C4-2B (cell line): ENCODE measurements at regions not wholly inside any gene's neighbourhood (a gene's known extent, or its start where the extent isn't known, plus 50 kb on each side); places are given as distances from the start of the nearest gene placed in this dataset.

ENCODE experiments used
- CTCF ChIP-seq: fragments of 450-650 bp; conservative IDR thresholded peaks from 2 replicates; pipeline ENCODE4 v1.5.1; 2017; ENCODE audit warnings: mild to moderate bottlenecking
- ZFX ChIP-seq: fragments of 450-650 bp; IDR thresholded peaks from 2 replicates; pipeline ENCODE4 v1.6.1; 2017

- TF ChIP-seq CTCF (no peak), ZFX (no peak)
Measured at GRCh38 chr2:183267148-183267827, 143.0 kb downstream of the NUP35 start.
